ENCODE measurements at regions not wholly inside any gene's neighbourhood (a gene's known extent, or its start where the extent isn't known, plus 50 kb on each side); places are given as distances from the start of the nearest gene placed in this dataset.

DNA sequence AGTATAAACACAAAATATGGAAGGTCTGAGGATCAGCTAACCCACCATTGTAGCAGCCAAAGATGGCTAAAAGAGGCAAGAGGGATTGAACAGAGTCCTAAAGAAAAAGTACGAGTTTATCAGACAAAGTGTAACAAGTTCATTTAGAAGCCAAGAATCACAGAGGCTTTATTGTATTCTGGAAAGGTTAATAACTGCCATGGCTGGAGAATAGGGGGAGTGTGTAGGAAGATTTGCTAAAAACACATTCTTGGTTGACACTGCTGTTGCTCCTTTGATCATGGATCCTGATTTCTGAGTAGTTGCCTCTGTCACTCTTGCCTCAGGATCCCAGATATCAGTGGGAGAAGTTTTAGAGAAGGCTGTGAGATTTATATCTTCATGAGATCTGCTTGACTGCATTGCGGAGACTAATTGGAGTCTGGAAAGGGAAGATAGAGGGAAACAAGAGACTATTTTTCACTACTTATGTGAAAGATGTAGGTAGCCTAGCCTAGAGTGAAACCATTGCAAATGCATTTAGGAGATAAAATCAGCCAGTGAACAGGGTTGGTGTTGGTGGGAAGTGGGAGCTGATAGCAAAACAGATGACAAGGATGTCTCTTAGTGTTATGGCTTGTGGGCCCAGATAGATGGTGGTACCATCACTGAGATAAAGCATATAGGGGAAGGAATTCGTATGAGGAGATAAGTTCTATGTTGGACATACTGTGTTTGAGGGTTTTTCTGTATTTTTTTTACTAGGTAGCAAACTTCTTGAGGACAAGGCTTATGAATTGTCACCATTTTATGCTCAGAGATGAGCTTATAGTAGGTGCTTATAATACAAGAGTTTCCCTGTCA lies 402.9 kb upstream of the PDE3A start:
- H3K27ac ChIP-seq, result peak overlapping the region in 2 of 4 donors; percentile 1 to 42
- intact Hi-C loops (cut with DNase I), result no loop called here

DNA sequence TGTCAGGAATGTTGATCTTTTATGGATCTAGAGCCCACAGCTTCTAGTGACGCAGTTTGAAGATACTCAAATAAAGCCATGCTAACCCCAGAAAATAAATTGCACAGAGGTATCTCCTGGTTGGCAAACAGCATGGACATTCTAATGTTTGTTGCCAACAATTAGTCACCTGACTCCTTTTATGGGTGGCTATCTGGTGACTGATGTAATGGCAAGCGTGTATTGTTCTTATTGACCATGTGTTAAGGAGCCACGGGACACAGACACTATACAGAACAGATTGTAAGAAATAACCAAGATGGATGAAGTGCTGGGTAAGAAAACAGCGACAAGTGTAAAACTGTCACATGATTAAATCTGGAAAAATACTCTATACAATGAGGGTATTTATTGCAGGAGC lies 401.3 kb upstream of the PDE3A start:
- TF ChIP-seq EP300 (IDR thresholded peaks at IDR 0.05), result no peak
- no peak for TF ChIP-seq POLR2A (IDR thresholded peaks at IDR 0.05)
- TF ChIP-seq POLR2AphosphoS5 (IDR thresholded peaks at IDR 0.05), result no peak
- TF ChIP-seq CTCF (IDR thresholded peaks at IDR 0.05), result no peak
- Histone ChIP-seq H3K9me3 (no peaks in the 10 kb centered on the region), H3K4me1 (peaks cover 0 to 53% (median 34%) of the 10 kb centered on the region in 4 donors), H3K36me3 (no peaks in the 10 kb centered on the region), H3K27me3 (no peaks in the 10 kb centered on the region), H3K4me3 (no peak overlapping the region), H3K27ac (peak overlapping the region in 3 of 4 donors; percentile 22 to 62 (median 54))
- 85 to 93% methylated on average over 4 of the region's 4 CpGs for WGBS, 2 donors
- intact Hi-C loops (cut with DNase I), result no loop called here
- no peak for DNase-seq

More for the DNA sequence above, 402.9 kb upstream of the PDE3A start:
- no peak overlapping the region for H3K4me3 ChIP-seq
- TF ChIP-seq CTCF (IDR thresholded peaks at IDR 0.05) (no peak), POLR2A (IDR thresholded peaks at IDR 0.05) (no peak), EP300 (IDR thresholded peaks at IDR 0.05) (no peak)
- H3K4me1 ChIP-seq, result peaks cover 0 to 42% (median 32%) of the 10 kb centered on the region in 4 donors
- no peaks in the 10 kb centered on the region for H3K9me3 ChIP-seq
- no peaks in the 10 kb centered on the region for H3K27me3 ChIP-seq
- WGBS, 2 donors, result 68 to 83% methylated on average over 3 of the region's 3 CpGs
- H3K36me3 ChIP-seq, result no peaks in the 10 kb centered on the region
- no peak for DNase-seq

DNA sequence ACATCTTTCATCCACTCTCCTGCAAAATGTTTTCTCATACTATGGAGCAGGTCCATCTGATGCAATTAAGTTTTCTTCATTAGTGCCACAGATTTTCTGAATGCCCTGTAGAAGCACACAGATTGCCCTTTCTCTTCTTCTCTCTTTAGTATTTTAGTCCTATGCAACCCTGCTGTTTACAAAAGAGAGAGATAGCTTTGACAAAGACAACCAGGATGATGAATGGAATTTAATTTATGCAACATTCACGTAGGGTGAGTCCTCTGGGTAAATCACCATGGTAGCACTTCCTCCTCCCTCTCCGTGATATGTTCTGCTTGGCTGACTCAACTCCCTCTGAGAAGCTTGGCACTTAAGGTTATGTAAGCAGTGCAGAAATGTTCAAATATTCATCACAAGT lies 400.9 kb upstream of the PDE3A start:
- no peaks in the 10 kb centered on the region for H3K27me3 ChIP-seq
- no peaks in the 10 kb centered on the region for H3K36me3 ChIP-seq
- intact Hi-C loops (cut with DNase I), result no loop called here
- 24 to 48% methylated on average over 2 of the region's 2 CpGs for WGBS, 2 donors
- H3K27ac ChIP-seq, result peak overlapping the region in 3 of 4 donors; percentile 22 to 62 (median 54)
- TF ChIP-seq POLR2AphosphoS5 (IDR thresholded peaks at IDR 0.05), result peak in 1 of 4 donors; percentile 35
- no peak for TF ChIP-seq CTCF (IDR thresholded peaks at IDR 0.05)
- no peaks in the 10 kb centered on the region for H3K9me3 ChIP-seq
- no peak overlapping the region for H3K4me3 ChIP-seq
- peaks cover 0 to 49% (median 32%) of the 10 kb centered on the region in 4 donors for H3K4me1 ChIP-seq
- DNase-seq, result no peak

GRCh38 chr12:19970116-19970515 lies 398.2 kb upstream of the PDE3A start:
- intact Hi-C loops (cut with DNase I), result no loop called here
- Histone ChIP-seq H3K27ac (no peak overlapping the region), H3K4me1 (peaks cover 0 to 44% (median 24%) of the 10 kb centered on the region in 4 donors), H3K9me3 (no peaks in the 10 kb centered on the region), H3K4me3 (no peak overlapping the region), H3K27me3 (no peaks in the 10 kb centered on the region), H3K36me3 (no peaks in the 10 kb centered on the region)
- no peak for TF ChIP-seq POLR2AphosphoS5 (IDR thresholded peaks at IDR 0.05)
- TF ChIP-seq POLR2A (IDR thresholded peaks at IDR 0.05), result no peak
- no peak for TF ChIP-seq CTCF (IDR thresholded peaks at IDR 0.05)
- no peak for TF ChIP-seq EP300 (IDR thresholded peaks at IDR 0.05)
- WGBS, 2 donors, result 55 to 73% methylated on average over 2 of the region's 2 CpGs
- DNase-seq, result no peak

All from sigmoid colon (tissue), 6 donors.